Esophagus squamous epithelium (tissue), 4 donors: ENCODE measurements at regions not wholly inside any gene's neighbourhood (a gene's known extent, or its start where the extent isn't known, plus 50 kb on each side); places are given as distances from the start of the nearest gene placed in this dataset.

Source experiments
- POLR2A ChIP-seq, 4 donors: fragments of 450-650 bp; IDR thresholded peaks; one replicate each; pipeline ENCODE4 v1.6.1; 2017; ENCODE audit warnings: antibody characterized with exemption in 4 of 4, mild to moderate bottlenecking in 4 of 4, moderate library complexity in 3 of 4
- TF ChIP-seq, protein P1 (sequence below), 6 experiments: fragments of 450-650 bp in 4 of 6; fragments of 200-600 bp in 2 of 6; sonication (generic) in 2 of 6; IDR thresholded peaks; one replicate each; pipeline ENCODE4 v1.5.1; 2016 to 2019; ENCODE audit warnings: antibody characterized with exemption in 6 of 6, mild to moderate bottlenecking in 4 of 6, moderate library complexity in 4 of 6

DNA sequence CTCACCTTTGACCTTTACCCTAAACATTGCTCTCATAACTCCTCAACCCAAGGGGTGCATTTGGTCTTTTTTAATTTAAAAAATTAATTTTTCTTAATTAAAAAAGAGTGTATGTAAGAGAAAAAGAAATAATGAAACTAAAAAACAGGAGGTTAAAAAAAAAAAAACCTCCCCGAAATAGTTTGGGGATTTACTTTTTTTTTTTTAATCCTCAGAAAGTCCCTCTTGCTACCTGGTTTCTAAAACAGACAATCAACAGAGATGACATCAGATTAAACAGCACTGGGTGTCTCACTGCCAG is 301.3 kb downstream of the SOX9 start:
- no peak for TF ChIP-seq POLR2A (IDR thresholded peaks at IDR 0.05)
- TF ChIP-seq, protein P1, sequence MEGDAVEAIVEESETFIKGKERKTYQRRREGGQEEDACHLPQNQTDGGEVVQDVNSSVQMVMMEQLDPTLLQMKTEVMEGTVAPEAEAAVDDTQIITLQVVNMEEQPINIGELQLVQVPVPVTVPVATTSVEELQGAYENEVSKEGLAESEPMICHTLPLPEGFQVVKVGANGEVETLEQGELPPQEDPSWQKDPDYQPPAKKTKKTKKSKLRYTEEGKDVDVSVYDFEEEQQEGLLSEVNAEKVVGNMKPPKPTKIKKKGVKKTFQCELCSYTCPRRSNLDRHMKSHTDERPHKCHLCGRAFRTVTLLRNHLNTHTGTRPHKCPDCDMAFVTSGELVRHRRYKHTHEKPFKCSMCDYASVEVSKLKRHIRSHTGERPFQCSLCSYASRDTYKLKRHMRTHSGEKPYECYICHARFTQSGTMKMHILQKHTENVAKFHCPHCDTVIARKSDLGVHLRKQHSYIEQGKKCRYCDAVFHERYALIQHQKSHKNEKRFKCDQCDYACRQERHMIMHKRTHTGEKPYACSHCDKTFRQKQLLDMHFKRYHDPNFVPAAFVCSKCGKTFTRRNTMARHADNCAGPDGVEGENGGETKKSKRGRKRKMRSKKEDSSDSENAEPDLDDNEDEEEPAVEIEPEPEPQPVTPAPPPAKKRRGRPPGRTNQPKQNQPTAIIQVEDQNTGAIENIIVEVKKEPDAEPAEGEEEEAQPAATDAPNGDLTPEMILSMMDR (IDR thresholded peaks at IDR 0.05), result no peak
